Thyroid gland (tissue), 4 donors: ENCODE measurements at regions not wholly inside any gene's neighbourhood (a gene's known extent, or its start where the extent isn't known, plus 50 kb on each side); places are given as distances from the start of the nearest gene placed in this dataset.

Experiments used
- CTCF ChIP-seq, 6 experiments: fragments of 200-600 bp in 3 of 6; fragments of 450-650 bp in 3 of 6; sonication (generic) in 3 of 6; IDR thresholded peaks; one replicate each; pipeline ENCODE4 v1.5.1; 2016 to 2019; ENCODE audit warnings: antibody characterized with exemption in 6 of 6, mild to moderate bottlenecking in 2 of 6, inconsistent platforms in 1 of 6, moderate library complexity in 1 of 6
- POLR2A ChIP-seq, 2 donors: fragments of 450-650 bp; IDR thresholded peaks; one replicate each; pipeline ENCODE4 v1.6.1; 2017; ENCODE audit warnings: antibody characterized with exemption in 2 of 2, mild to moderate bottlenecking in 2 of 2, moderate library complexity in 1 of 2

GRCh38 chr11:112884012-112884767 lies 77.0 kb upstream of the NCAM1 start:
- no peak for TF ChIP-seq CTCF (IDR thresholded peaks at IDR 0.05)
- no peak for TF ChIP-seq POLR2A (IDR thresholded peaks at IDR 0.05)
